ENCODE measurements at regions not wholly inside any gene's neighbourhood (a gene's known extent, or its start where the extent isn't known, plus 50 kb on each side); places are given as distances from the start of the nearest gene placed in this dataset.

DNA sequence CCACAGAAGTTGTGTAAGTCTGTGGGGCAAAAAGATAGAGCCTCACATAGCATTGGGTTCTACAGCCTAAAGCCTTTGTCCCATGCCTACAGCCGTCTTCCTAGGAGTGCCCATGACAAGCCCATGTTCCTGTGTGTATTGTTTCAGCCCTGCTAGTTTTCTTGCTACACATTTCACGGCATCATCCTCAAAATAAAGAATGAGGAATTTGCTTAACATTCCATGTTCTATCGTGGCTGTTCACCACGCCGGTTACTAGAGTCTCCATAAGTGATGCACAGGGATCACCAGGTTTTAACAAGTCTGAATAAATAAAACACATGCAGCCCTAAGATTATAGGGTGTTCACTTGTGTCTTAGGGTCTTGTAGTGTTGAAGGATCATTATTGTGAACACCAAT lies 87.4 kb upstream of the NGF start:
- TF ChIP-seq, protein P1, sequence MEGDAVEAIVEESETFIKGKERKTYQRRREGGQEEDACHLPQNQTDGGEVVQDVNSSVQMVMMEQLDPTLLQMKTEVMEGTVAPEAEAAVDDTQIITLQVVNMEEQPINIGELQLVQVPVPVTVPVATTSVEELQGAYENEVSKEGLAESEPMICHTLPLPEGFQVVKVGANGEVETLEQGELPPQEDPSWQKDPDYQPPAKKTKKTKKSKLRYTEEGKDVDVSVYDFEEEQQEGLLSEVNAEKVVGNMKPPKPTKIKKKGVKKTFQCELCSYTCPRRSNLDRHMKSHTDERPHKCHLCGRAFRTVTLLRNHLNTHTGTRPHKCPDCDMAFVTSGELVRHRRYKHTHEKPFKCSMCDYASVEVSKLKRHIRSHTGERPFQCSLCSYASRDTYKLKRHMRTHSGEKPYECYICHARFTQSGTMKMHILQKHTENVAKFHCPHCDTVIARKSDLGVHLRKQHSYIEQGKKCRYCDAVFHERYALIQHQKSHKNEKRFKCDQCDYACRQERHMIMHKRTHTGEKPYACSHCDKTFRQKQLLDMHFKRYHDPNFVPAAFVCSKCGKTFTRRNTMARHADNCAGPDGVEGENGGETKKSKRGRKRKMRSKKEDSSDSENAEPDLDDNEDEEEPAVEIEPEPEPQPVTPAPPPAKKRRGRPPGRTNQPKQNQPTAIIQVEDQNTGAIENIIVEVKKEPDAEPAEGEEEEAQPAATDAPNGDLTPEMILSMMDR (conservative IDR thresholded peaks at IDR 0.05; ENCODE audit: low read depth, low read length) = no peak
- no peak for DNase-seq (ENCODE audit: low read depth)
- H3K4me3 ChIP-seq (ENCODE audit: low read depth, low read length) = no peak overlapping the region

DNA sequence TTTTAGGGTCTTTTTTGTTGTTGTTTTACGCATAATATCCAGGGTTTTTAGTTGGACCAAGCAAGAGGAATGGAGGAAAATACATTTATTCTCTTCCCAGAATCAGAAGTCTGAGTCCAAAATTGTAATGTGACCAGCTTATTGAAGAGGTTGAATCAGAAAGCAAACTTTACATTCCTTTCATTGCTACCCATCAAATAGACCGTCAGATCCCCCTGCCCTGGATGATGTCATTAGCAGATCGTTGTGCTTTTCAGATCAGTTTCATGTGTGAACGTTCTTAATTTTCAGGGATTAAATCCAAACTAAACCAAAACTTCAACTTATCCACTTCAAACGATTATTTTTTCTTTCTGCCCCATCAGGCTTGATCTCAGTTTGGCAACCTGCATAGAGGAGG lies 85.7 kb upstream of the NGF start:
- TF ChIP-seq, protein P1 (conservative IDR thresholded peaks at IDR 0.05; ENCODE audit: low read depth, low read length) = no peak
- H3K4me3 ChIP-seq (ENCODE audit: low read depth, low read length) = no peak overlapping the region
- no peak for DNase-seq (ENCODE audit: low read depth)

DNA sequence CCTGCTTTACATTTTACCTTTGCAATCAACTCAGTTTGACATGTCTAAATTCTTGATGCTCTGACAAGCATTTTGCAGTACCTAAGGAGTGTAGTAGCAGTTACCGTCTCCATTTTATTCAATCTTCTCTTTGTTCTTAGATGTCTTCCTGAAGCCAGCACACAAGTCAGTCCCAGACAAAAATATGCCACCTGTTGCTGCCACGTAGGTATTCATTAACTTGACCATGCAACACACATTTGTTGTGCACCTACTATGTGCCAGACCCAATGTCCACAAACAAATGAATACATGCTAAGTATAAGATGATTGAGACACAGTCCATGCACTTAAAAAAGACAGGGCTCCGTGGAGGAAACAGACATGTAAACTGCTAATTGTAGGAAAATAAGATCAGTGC lies 81.5 kb upstream of the NGF start:
- DNase-seq (ENCODE audit: low read depth) = no peak
- TF ChIP-seq, protein P1 (conservative IDR thresholded peaks at IDR 0.05; ENCODE audit: low read depth, low read length) = no peak
- no peak overlapping the region for H3K4me3 ChIP-seq (ENCODE audit: low read depth, low read length)

DNA sequence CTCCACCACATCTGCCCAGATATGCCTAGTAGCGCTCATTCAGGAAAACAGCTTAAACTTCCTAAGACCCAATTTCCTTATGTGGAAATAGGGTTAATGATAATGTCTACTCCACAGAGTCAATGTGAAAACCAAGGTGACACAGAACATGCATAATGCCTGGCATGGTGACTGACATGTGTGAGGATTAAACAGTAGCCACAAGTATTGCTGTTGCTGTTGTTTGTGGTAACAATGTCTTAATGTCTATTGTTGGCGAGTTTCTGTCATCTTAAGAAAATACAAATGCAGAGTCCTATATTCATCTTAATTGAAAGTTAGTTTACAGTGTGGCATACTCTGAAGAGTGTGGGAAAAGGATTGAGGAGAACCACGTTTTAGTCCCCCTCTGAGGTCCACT lies 75.6 kb upstream of the NGF start:
- TF ChIP-seq, protein P1 (conservative IDR thresholded peaks at IDR 0.05; ENCODE audit: low read depth, low read length) = no peak
- no peak for DNase-seq (ENCODE audit: low read depth)
- no peak overlapping the region for H3K4me3 ChIP-seq (ENCODE audit: low read depth, low read length)

DNA sequence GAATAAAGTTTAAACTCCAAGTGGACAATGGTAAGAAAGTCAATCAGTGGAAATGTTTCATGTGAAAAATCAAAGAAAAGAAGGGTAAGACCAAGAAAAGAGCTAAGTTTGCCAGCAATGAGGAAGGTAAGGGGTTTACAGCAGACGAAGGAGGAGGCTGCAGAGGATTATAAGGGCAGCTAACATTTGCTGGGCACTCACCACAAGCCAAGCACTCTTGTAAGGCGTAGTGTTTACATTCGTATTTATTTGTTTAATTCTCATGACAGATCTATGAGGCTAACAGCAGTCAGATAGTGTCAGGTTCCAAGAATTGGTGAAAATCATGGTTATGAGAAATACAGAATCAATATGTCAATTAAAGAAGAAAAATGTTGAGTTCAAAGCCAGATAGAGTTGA lies 75.2 kb upstream of the NGF start:
- H3K4me3 ChIP-seq (ENCODE audit: low read depth, low read length) = no peak overlapping the region
- no peak for DNase-seq (ENCODE audit: low read depth)
- TF ChIP-seq, protein P1 (conservative IDR thresholded peaks at IDR 0.05; ENCODE audit: low read depth, low read length) = no peak

GRCh38 chr1:115412733-115413132 lies 74.7 kb upstream of the NGF start:
- H3K4me3 ChIP-seq (ENCODE audit: low read depth, low read length) = no peak overlapping the region
- no peak for DNase-seq (ENCODE audit: low read depth)
- TF ChIP-seq, protein P1 (conservative IDR thresholded peaks at IDR 0.05; ENCODE audit: low read depth, low read length) = no peak

- DNase-seq (ENCODE audit: low read depth) = no peak
- H3K4me3 ChIP-seq (ENCODE audit: low read depth, low read length) = no peak overlapping the region
- TF ChIP-seq, protein P1 (conservative IDR thresholded peaks at IDR 0.05; ENCODE audit: low read depth, low read length) = no peak
Observed at GRCh38 chr1:115412286-115412685, 74.2 kb upstream of the NGF start.
